SK-N-SH (cell line): ENCODE measurements at regions not wholly inside any gene's neighbourhood (a gene's known extent, or its start where the extent isn't known, plus 50 kb on each side); places are given as distances from the start of the nearest gene placed in this dataset.

Experiments used
- CTCF ChIA-PET: fragments of 300-600, 350-600 bp; formaldehyde crosslinking; extraction: SDS; loops from one replicate; lab custom pipeline; 2021; lab: Yijun Ruan, JAX
- POLR2A ChIA-PET: fragments of 350-600 bp; sonication (Branson Sonifier 250); formaldehyde crosslinking; extraction: SDS; loops from one replicate; lab custom pipeline; 2020; ENCODE audit warnings: antibody characterized with exemption, inconsistent platforms; lab: Yijun Ruan, JAX
- DNase-seq: peaks from one replicate; pipeline ENCODE4 v3.0.0; 2012
- H2AFZ ChIP-seq: fragments of 200-600 bp; sonication (generic); 2 replicates; pipeline ENCODE4 v1.8.1; 2016; ENCODE audit warnings: antibody characterized with exemption, mild to moderate bottlenecking, low read depth
- H3F3A ChIP-seq: fragments of 200-600 bp; sonication (generic); replicated peaks from 2 replicates; pipeline ENCODE3; 2016; ENCODE audit warnings: antibody characterized with exemption, mild to moderate bottlenecking; ENCODE audit not compliant: insufficient read depth
- H3K27ac ChIP-seq, 2 experiments: fragments of 200-500 bp in 1 of 2; fragments of 200-600 bp in 1 of 2; sonication (Bioruptor generic) in 1 of 2; sonication (generic), shearing (Covaris generic) in 1 of 2; 2 replicates each; pipeline versions ENCODE4 v1.5.1 to v1.6.1; 2014 to 2016; ENCODE audit warnings: low read depth in 2 of 2, inconsistent platforms in 1 of 2, low read length in 1 of 2, mild to moderate bottlenecking in 1 of 2, mixed read lengths in 1 of 2
- H3K27me3 ChIP-seq: fragments of 200-600 bp; sonication (generic), shearing (Covaris generic); 2 replicates; pipeline ENCODE4 v1.6.1; 2016; ENCODE audit warnings: mixed run types; ENCODE audit not compliant: insufficient read depth
- H3K36me3 ChIP-seq, 2 experiments: fragments of 200-500 bp in 1 of 2; fragments of 200-600 bp in 1 of 2; sonication (Bioruptor generic) in 1 of 2; sonication (generic) in 1 of 2; replicated peaks in 1 of 2; 2 replicates each; pipeline versions ENCODE3 to v1.5.1; 2014 to 2016; ENCODE audit warnings: low read length in 1 of 2, mild to moderate bottlenecking in 1 of 2; ENCODE audit not compliant: insufficient read depth in 2 of 2, control insufficient read depth in 1 of 2
- H3K4me1 ChIP-seq, 2 experiments: fragments of 200-500 bp in 1 of 2; fragments of 200-600 bp in 1 of 2; sonication (Bioruptor generic) in 1 of 2; sonication (generic), shearing (Covaris generic) in 1 of 2; 2 replicates each; pipeline versions ENCODE4 v1.5.1 to v1.6.1; 2014 to 2016; ENCODE audit warnings: low read depth in 1 of 2, low read length in 1 of 2, mixed run types in 1 of 2; ENCODE audit not compliant: insufficient read depth in 2 of 2, control insufficient read depth in 1 of 2
- H3K4me2 ChIP-seq: fragments of 200-600 bp; sonication (generic), shearing (Covaris generic); 2 replicates; pipeline ENCODE4 v1.6.1; 2017; ENCODE audit warnings: mixed run types
- H3K4me3 ChIP-seq, 2 experiments: fragments of 200-500 bp in 1 of 2; fragments of 200-600 bp in 1 of 2; sonication (Bioruptor generic) in 1 of 2; sonication (generic), shearing (Covaris generic) in 1 of 2; 2 replicates each; pipeline versions ENCODE4 v1.5.1 to v1.8.1; 2014 to 2016; ENCODE audit warnings: low read depth in 2 of 2, inconsistent platforms in 1 of 2, low read length in 1 of 2, mild to moderate bottlenecking in 1 of 2, mixed read lengths in 1 of 2, moderate library complexity in 1 of 2
- H3K79me2 ChIP-seq: fragments of 200-600 bp; sonication (generic); 2 replicates; pipeline ENCODE4 v1.8.1; 2017; ENCODE audit warnings: mild to moderate bottlenecking; ENCODE audit not compliant: insufficient read depth
- H3K9ac ChIP-seq: fragments of 200-600 bp; sonication (generic); 2 replicates; pipeline ENCODE4 v1.6.1; 2017; ENCODE audit warnings: mixed run types
- H3K9me2 ChIP-seq: fragments of 200-600 bp; sonication (generic); 2 replicates; pipeline ENCODE4 v1.6.1; 2017; ENCODE audit warnings: mixed run types
- H3K9me3 ChIP-seq: fragments of 200-600 bp; sonication (generic); 2 replicates; pipeline ENCODE4 v1.6.1; 2017; ENCODE audit warnings: mixed run types, mild to moderate bottlenecking, moderate library complexity
- H4K20me1 ChIP-seq: fragments of 200-600 bp; sonication (generic); 2 replicates; pipeline ENCODE4 v1.6.1; 2017; ENCODE audit warnings: mild to moderate bottlenecking, mixed run types; ENCODE audit not compliant: insufficient read depth
- CTCF ChIP-seq: fragments of 200-600 bp; sonication (generic); IDR thresholded peaks from 2 replicates; pipeline ENCODE4 v1.6.1; 2017; ENCODE audit warnings: antibody characterized with exemption, mild to moderate bottlenecking, moderate library complexity
- FOSL2 ChIP-seq: IDR thresholded peaks from 2 replicates; pipeline ENCODE4 v1.4.0; 2012; ENCODE audit warnings: low read depth, mild to moderate bottlenecking, moderate library complexity, borderline replicate concordance
- FOXJ3 ChIP-seq: sonication (generic); formaldehyde crosslinking; IDR thresholded peaks from 2 replicates; pipeline ENCODE4 v1.5.1; 2020; ENCODE audit warnings: mild to moderate bottlenecking, missing genetic modification reagents
- GABPA ChIP-seq: IDR thresholded peaks from 2 replicates; pipeline ENCODE4 v1.4.0; 2012; ENCODE audit warnings: low read depth, mild to moderate bottlenecking
- JUND ChIP-seq: IDR thresholded peaks from 2 replicates; pipeline ENCODE4 v1.4.0; 2012
- MEF2A ChIP-seq: IDR thresholded peaks from 2 replicates; pipeline ENCODE4 v1.4.0; 2012; ENCODE audit warnings: low read depth, borderline replicate concordance
- MXI1 ChIP-seq: IDR thresholded peaks from 2 replicates; pipeline ENCODE4 v1.6.1; 2012; ENCODE audit warnings: mild to moderate bottlenecking, low read depth, low read length, improper control_type of control experiment
- NFIC ChIP-seq: IDR thresholded peaks from 2 replicates; pipeline ENCODE4 v1.4.0; 2012; ENCODE audit warnings: borderline replicate concordance
- NRF1 ChIP-seq: IDR thresholded peaks from 2 replicates; pipeline ENCODE4 v1.6.1; 2012; ENCODE audit warnings: low read depth, mild to moderate bottlenecking, low read length
- PBX3 ChIP-seq: IDR thresholded peaks from 2 replicates; pipeline ENCODE4; 2012
- POLR2AphosphoS5 ChIP-seq: IDR thresholded peaks from 2 replicates; pipeline ENCODE4 v1.6.1; 2012; ENCODE audit warnings: low read depth, low read length
- RAD21 ChIP-seq: IDR thresholded peaks from 2 replicates; pipeline ENCODE4 v1.6.1; 2012; ENCODE audit warnings: mild to moderate bottlenecking, low read length
- RCOR1 ChIP-seq: fragments of 150-350 bp; IDR thresholded peaks from 2 replicates; pipeline ENCODE4 v1.6.1; 2017; ENCODE audit warnings: antibody characterized with exemption, low read length
- RXRA ChIP-seq: IDR thresholded peaks from 2 replicates; pipeline ENCODE4 v1.4.0; 2012; ENCODE audit warnings: low read depth, mild to moderate bottlenecking, borderline replicate concordance
- USF2 ChIP-seq: fragments of 150-350 bp; IDR thresholded peaks from 2 replicates; pipeline ENCODE4 v1.6.1; 2017; ENCODE audit warnings: antibody characterized with exemption, low read length, low read depth, borderline replicate concordance
- YY1 ChIP-seq: IDR thresholded peaks from 2 replicates; pipeline ENCODE4 v1.4.0; 2012; ENCODE audit warnings: low read depth, mild to moderate bottlenecking
- WGBS: methylation state at CpG from one replicate; pipeline ENCODE4 v1.1.6; 2017; ENCODE audit warnings: low lambda C conversion rate; 5-methylcytosine and 5-hydroxymethylcytosine counted together
- TF ChIP-seq, protein P1 (sequence below): fragments of 150-350 bp; IDR thresholded peaks from 2 replicates; pipeline ENCODE4 v1.6.1; 2016; ENCODE audit warnings: mild to moderate bottlenecking, low read depth, low read length

GRCh38 chr5:4765411-4765810 is 374.7 kb upstream of the ADAMTS16 start:
- no peak overlapping the region for H3K9ac ChIP-seq
- H3K9me3 ChIP-seq, result no peaks in the 10 kb centered on the region
- H3K79me2 ChIP-seq, result no peaks in the 10 kb centered on the region
- H3K36me3 ChIP-seq, result no peaks in the 10 kb centered on the region
- ChIA-PET CTCF (no interaction called here), POLR2A (no interaction called here)
- no peak overlapping the region for H3K4me2 ChIP-seq
- DNase-seq, result no peak
- H3K9me2 ChIP-seq, result no peaks in the 10 kb centered on the region
- WGBS, result 0% methylated on average over 2 of the region's 2 CpGs
- H2AFZ ChIP-seq, result no peak overlapping the region
- no peak overlapping the region for H3K27ac ChIP-seq
- no peak overlapping the region for H3K4me3 ChIP-seq
- no peaks in the 10 kb centered on the region for H3K4me1 ChIP-seq
- TF ChIP-seq MEF2A, result no peak
- TF ChIP-seq, protein P1, sequence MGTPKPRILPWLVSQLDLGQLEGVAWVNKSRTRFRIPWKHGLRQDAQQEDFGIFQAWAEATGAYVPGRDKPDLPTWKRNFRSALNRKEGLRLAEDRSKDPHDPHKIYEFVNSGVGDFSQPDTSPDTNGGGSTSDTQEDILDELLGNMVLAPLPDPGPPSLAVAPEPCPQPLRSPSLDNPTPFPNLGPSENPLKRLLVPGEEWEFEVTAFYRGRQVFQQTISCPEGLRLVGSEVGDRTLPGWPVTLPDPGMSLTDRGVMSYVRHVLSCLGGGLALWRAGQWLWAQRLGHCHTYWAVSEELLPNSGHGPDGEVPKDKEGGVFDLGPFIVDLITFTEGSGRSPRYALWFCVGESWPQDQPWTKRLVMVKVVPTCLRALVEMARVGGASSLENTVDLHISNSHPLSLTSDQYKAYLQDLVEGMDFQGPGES, result no peak
- no peak for TF ChIP-seq FOXJ3 (CRISPR knock-in tag)
- TF ChIP-seq YY1, result no peak
- TF ChIP-seq GABPA, result no peak
- TF ChIP-seq RCOR1, result no peak
- no peak for TF ChIP-seq FOSL2
- no peak for TF ChIP-seq JUND
- no peak for TF ChIP-seq MXI1
- no peak for TF ChIP-seq CTCF
- TF ChIP-seq NRF1, result no peak
- no peak for TF ChIP-seq NFIC
- no peak for TF ChIP-seq PBX3
- TF ChIP-seq POLR2AphosphoS5, result no peak
- TF ChIP-seq USF2, result no peak
- TF ChIP-seq RAD21, result no peak
- TF ChIP-seq RXRA, result no peak
- H4K20me1 ChIP-seq, result no peaks in the 10 kb centered on the region
- H3F3A ChIP-seq, result no peaks in the 10 kb centered on the region
- H3K27me3 ChIP-seq, result no peaks in the 10 kb centered on the region
